Forelimb muscle (tissue), 1 donor: ENCODE measurements at regions not wholly inside any gene's neighbourhood (a gene's known extent, or its start where the extent isn't known, plus 50 kb on each side); places are given as distances from the start of the nearest gene placed in this dataset.

Experiments used
- DNase-seq: peaks from one replicate; pipeline ENCODE4 v3.0.0-alpha.2; 2013; ENCODE audit warnings: low read depth

DNA sequence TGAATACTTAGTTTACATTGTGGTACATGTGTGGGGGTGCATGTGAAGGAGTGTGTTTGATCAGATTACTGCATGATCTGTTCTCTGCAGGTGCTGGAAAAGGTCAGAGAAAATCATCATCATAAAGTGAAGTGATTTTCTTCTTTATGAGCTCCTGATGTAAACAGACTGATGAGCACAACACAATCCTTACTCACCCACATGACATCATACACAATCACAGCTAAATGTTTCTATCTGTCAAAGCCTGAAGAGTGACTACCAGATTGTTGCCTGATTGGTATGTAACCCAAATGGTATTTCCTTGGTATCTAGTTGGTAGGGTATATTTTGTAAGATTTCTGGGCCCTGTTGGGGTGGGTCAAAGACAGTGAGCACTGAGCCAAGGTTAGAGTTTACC lies 270.8 kb downstream of the FOXG1 start:
- DNase-seq, result no peak

DNA sequence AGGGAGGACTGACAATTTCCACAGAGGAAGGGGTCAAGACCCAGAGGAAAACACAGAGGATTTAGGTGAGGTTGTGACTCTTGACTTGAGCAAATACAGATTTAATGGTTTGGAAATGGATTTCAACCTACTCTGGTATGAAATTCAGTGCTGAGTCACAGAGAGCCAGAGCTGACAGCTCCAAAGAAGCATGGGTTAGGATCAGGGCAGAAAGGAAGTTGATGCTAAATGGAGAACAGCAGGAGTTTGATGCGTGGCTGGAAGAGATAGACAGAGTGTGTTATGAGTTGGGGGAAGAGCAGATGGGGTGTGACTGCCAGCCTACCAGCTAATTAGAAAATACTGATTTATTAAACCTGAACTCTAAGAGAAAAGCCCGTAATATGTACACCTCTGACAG lies 272.6 kb downstream of the FOXG1 start:
- no peak for DNase-seq

DNA sequence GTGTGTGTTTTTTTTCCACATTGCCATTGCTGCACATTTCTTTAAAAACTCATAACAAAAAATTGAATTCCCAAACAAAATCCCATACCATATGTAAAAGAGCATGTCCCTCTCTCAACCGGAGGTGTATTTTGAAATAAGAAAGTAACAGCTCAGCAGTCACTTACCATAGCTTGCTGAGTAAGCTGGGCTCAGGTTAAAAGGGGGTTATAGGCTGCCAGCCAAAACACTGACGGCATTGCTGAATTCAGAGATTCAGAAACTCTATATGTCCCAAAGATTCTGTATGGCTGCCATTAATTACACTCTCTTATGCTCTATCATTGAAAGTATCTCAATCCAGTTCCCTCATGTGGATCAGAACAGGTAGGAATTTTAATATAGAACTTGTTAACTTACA lies 276.0 kb downstream of the FOXG1 start:
- no peak for DNase-seq

DNA sequence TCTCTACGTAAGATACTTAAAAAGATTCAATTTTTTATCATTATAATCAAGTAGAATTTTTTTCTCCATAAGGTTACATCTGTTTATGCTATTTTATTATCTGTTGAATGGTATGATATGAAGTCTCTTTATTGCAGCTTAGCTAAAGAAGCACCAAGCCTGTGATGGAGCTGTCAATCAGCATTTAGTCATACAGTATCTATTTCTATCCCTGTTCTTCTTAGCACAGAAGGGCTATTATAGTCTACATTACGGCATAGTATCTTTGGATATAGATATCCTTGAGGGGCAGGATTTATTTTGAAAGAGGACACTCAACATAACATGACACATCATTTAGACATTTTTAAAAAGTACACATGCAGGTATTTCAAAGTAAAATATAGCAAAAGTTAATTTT lies 277.1 kb downstream of the FOXG1 start:
- DNase-seq, result no peak

DNA sequence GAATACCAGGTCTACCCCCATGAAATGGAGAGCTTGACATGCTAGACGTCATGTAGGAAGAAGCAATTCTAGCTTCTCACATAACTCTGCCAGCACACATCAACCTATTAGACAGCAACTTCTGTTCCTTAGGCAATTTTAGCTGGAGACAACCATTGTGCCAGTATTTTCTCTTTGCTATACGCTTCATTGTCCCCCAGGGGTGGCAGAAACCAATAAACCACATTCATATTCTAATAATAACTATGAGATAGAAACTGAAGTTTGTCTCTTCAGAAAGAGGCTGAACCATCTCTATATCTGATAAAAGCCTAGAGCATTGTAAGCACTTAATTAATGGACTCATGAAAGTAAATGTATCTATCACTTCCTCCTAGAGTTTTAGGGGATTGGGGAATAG lies 278.6 kb downstream of the FOXG1 start:
- DNase-seq, result no peak

DNA sequence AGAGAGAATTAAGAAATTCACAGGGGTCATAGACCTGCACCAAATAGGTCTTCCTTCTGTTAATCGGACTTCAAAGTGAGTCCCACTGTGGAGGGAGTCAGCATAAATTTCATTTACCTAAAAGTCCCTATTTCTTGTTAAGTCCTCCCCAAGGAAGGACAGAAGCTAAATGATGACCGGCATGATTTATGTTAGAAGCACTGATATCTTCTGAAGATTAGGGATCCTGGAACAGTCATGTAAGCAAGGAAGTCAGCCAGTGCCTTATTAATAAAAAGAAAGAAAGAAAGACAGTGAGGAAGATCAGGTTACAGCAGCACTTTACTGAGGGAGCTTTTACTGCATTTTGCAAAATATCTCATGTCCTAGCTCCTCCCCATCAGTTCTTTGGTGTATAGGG lies 287.5 kb downstream of the FOXG1 start:
- no peak for DNase-seq

DNA sequence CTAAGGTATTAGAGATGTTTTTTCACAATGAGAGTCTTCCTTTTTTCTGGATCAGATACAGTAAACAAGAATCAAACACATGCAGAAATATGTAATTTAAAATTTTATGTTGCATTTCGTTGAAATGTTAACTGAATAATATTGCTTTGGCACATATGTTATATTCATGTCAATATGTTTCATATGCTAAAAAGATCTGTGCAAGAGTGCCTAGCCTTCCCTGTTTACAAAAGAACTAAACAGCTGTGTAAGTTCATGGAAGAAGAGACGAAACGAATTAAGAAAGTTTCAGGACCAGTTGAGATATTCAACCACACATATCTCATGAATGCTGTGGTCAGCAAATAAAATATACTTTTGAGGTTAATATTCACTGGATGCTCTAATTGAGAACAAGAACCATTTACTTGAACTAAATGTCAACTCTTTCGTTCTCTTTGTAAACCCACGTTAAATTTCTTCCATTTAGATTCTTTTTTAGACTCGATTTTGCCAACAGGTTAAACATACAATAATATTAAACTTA lies 289.5 kb downstream of the FOXG1 start:
- no peak for DNase-seq

DNA sequence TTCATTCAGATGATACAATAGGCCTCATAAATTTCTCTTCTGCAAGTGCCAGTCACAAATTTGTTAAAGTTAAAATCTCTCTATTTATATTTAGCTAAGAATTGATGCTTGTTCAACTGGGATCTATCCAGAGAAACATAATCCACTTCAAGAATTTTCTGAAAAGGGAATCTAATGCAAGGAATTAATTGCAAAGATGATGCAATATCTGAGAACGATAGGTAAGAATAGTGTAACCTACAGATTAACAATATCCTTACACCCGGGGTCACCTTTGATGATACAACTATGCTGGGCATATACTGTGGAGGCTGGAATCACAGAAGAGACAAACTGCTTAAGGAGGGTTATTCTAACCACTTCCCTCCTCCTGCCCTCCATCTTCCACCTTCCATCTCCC lies 295.1 kb downstream of the FOXG1 start:
- DNase-seq, result no peak

DNA sequence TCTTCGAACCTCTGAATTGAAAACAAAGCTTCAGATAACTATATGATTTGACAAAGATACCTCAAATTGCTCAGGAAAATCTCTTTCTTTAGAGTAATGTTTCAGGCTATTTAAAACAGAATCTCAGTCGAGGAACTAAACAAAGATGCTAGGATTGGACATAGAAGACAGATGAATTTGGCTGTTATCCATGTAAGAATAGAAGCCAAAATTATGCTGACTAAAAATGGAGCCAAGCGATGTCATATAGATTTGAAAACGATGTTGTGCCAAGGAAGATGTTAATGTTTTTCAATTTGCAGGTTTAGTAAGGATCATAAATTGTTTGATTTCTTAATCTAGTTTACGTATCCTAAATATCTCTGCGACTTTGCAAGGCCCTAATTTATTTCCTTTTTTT lies 295.9 kb downstream of the FOXG1 start:
- no peak for DNase-seq

DNA sequence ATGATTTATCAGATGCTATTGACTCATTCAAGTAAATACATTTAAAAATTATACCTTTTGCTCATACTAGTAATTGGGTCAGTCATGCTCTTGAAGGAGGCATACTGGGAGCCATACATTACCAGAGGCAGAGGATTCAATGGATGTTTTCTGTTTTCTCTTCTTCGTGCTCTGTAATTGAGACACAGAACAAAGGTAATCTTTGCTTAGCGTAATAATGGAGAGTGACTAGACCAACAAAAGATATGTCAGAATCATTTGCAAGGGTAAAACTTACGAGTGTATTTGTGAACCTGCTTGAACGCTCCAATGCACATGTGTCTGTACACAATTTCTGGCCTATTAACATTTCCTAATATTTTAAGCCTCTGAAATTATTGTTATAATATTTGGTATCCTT lies 296.4 kb downstream of the FOXG1 start:
- DNase-seq, result no peak

DNA sequence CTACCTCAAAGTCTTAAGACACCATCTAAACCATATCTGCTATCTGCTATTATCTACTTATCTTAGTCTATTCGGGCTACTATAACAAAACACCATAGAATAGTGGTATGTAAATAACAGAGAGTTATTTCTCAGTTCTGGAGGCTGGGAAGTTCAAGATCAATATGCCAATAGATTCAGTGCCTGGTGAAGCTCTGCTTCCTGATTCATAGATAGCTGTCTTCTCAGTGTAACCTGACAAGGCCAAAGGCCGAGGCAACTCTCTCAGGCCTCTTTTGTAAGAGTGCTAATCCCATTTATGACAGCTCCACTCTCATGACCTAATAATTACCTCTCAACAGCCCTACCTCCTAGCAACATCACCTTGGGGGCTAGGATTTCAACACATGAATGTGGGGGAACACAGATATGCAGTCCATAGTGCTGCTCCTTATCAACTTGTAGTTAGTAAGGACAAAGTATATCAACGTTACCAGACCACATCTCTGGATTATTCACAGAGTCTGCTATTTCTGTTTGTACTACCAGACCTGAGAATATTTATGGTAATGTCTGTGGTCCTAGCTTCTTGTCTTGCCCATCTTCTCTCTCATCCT lies 297.8 kb downstream of the FOXG1 start:
- DNase-seq, result no peak

DNA sequence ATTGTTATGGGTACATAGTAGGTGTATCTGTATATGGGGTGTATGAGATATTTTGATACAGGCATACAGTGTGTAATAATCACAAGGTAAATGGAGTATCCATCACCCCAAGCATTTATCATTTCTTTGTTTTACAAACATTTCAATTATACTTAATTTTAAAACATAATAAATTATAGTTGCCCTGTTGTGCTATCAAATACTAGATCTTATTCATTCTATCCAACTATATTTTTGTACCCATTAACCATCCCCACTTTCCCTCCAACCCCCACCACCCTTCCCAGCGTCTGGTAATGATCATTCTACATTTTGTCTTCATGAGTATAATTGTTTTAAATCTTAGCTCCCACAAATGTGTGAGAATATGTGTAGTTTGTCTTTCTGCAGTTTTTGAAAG lies 302.6 kb downstream of the FOXG1 start:
- DNase-seq, result no peak

DNA sequence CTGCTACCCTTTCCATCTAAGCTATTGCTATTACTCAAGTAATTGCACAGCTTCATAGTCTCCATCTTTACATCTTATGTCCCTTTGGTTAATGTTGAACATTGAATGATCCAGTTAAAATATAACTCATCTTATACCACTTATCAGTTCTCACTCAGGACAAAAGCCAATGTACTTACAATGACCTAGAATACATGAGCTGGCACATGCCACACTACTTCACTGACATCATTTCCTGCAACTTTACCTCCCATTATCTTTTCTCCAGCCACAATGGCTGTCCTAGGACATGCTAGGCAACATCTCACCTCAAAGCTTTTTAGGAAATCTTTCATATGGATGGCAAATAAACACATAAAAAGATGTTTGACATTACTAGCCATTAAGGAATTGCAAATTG lies 309.2 kb downstream of the FOXG1 start:
- DNase-seq, result no peak

DNA sequence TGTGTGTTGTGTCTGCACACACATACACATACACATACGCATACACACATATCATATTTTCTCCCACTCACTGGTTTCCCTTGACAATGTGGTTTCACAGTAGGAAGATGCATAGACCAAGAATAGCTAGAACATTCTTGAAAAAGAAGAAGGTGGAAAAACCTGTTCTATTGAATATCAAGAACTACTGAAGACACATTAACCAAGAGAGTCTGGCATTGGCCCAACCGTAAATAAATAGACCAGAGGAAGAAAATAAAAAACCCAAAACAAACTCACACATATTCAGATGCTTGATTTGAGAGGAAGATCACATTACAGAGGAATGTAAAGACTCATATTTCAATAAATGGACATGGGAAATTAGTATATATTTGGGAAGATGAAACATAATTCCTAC lies 311.3 kb downstream of the FOXG1 start:
- DNase-seq, result no peak

DNA sequence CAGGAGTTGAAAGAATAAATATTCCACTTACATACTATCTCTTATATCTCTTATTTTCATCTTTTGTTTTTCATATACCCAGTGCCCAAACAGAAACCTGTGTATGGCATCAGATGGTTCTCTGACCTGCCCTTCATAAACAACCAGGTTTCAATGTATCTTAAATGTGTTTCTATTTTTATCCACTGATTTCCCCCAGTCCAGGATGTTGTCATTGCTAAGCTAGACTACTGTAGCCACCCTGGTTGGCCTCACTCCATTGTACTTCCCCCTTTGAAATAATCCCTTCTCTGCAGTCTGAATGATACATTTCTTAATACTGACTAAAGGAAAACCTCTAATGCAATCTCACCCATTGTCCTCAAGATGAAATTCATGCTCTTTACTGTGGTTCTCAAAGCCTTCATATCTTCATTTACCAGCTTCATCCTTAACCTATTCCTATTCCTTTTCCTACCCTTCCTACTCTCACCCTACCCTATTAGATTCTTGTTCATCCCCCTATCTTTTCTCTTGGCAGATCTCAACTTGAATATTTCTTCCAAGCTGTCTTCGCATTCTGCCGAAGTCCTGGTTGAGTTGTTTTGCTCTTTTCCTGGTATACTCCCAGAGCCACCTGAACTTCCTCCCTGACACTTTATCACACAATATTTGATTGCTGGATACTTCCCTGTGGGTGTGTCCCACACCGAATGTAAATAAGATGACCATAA lies 312.4 kb downstream of the FOXG1 start:
- no peak for DNase-seq

DNA sequence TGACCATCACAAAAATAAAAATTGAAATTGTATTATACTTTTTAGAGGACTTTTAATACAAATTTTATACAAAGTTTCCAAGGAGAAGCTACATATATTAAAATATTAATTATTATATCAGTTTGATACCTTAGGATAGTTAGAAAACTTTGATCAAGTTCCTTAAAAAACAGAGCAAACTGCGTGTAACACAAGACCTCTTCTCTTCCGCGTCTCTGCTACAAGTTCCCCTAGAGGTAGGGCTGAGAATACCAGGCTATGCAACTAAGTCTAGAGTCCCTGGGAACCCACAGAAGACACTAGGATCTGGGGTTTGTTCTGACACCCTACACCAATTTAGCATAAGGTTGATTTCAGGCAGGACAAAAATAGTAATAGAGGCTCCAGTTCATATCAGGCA lies 319.0 kb downstream of the FOXG1 start:
- no peak for DNase-seq

DNA sequence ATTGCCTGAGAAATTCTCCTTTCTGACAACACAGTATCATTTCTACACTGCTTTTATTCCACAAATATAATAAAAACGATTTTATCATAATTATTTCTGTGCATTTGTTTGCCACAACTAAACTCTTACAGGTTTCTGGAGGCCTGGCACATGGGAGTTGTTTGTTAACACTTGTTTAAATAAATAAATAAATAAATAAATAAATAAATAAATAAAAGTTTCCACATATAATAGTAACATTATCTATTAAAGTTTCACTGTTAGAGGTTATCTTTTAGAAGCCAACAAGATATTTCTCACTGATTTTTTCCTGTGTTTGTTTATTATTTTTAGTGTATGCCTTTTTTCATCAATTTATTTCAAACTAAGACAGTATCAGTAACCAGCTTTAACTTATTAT lies 323.3 kb downstream of the FOXG1 start:
- no peak for DNase-seq

DNA sequence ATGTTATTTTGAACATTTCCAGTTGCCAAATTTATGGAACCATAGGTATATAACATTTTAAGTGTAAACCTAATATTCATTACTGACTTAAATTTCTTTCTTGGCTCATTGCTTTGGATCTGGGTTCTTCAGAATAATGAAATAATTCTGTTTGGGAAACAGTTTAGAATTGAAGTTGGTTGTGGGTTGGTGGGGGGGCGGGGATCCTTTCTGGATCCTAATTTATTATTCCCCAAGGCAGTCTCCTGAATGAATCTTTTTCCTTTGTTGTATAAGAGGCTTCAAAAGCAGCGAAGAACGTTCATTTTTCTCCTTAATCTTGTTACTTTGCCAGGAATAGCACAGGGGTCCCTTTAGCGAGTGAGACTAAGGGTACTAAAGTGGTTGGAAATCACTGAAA lies 325.5 kb downstream of the FOXG1 start:
- DNase-seq, result no peak

DNA sequence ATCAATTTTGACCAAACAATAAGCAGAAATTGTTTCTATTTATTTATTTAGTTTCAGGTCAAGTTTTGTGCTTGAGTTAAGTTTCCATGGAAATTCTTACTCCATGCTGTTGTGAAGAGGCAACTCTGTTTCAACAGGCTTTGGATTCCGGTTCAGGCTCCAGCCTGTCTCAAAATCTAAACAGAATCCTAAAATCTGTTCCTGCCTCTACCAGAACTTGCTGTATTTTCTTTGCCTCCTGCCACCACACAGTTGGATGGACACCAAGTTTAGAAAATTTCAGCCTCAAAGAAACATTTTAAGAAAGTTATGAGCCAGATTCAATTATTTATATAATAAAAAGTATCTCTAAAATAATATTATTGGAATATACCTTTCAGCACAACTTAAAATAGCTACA lies 330.9 kb downstream of the FOXG1 start:
- DNase-seq, result no peak

DNA sequence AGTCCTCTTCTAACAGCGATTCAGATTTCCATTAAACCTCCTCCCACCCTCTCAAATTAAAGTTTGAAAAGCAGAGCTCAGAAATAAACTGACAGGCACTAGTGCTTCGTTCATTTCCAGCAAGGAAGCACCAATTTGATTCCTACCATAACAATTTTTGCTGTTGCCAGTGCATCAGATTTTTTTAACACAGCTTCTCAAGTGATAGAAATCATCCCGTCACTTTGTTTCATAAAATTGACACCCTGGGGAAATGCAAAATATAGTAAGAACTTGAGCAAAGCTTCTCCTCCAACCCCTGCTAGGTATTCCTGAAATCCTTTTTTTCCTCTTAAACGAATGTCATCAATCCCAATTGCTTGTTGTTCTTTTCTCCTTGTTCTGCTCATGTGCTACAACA lies 332.1 kb downstream of the FOXG1 start:
- no peak for DNase-seq

DNA sequence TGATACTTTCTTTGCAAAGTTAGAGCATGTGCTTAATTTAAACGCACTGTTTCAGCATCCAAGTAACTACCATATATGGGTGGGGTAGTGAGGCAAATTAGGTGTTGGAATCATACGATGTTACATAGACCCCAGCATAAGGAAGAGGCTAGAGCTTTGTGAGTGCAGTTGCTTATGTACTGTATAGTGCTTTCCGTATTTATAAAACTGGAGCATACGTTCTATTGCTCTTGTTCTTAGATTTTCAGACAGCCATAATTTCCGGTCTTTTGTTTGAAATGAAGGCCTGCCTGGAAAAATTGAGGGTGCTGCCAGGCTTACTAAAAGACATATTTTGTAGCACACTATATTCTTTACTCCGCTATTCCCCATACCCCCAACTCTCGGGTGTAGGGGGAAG lies 335.7 kb downstream of the FOXG1 start:
- DNase-seq, result no peak

DNA sequence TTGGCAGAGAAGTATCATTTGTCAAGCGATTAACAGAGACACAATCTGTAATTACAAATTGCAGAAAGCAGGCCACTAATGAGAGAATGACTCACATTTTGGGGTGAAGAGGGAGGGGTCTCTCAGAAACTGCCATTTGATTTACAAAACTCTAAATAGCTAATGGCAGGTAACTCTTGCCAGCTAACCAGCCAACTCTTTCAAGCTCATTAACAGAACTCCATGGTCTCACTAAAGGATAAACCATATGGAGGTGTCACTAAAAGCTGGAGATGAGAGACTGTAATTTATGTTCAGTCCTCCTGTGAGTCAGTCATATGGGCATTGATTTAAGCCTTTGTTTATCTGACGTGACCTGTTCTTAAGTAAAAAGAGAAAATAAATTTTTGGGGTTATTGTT lies 336.4 kb downstream of the FOXG1 start:
- no peak for DNase-seq

DNA sequence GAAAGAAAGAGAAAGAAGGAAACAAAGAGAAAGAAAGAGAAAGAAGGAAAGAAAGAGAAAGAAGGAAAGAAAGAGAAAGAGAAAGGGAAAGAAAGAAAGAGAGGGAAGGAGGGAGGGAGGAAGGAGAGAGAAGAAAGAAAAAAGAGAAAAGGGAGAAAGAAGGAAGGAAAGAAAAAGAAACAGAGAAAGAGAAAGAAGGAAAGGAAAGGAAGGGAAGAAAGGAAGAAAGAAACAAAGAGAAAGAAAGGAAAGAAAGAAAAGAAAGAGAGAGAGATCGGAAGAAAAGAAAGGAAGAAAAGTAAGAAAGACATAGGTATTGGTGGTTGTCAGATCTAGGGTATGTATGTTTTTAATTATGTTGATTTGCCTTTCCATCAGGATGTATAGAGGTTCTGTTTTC lies 342.3 kb downstream of the FOXG1 start:
- DNase-seq, result no peak

DNA sequence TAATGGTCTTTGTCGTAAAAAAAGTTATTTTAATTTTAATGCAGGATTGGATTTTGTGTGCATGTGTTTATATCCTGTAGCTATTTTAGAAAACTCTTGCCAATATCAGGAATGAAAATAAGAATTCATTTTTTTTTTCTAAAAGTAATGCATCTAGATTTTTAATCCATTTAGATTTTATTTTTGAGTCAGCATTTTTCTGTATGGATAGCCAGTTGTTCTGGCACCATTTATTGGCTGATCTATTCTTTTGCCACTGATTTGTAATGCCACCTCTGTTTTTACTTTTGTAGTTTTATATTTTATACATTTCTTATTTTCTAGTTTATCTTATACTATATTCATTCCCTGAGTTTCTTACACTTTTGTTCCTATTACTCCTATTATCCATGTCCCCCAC lies 343.0 kb downstream of the FOXG1 start:
- no peak for DNase-seq
